Globus pallidus (tissue), 1 donor: ENCODE measurements at regions not wholly inside any gene's neighbourhood (a gene's known extent, or its start where the extent isn't known, plus 50 kb on each side); places are given as distances from the start of the nearest gene placed in this dataset.
"Not testable (repeated sequence)": the region's sequence is repeated elsewhere in the genome, so short reads cannot be mapped to it uniquely, and the experiment has no call there.

ENCODE experiments used
- DNase-seq: peaks from one replicate; pipeline ENCODE4 v3.0.0-alpha.2; 2015; ENCODE audit warnings: low spot score

GRCh38 chr22:22372086-22372485, 127.5 kb downstream of the VPREB1 start:
- no peak for DNase-seq

GRCh38 chr22:22374163-22374562, 129.6 kb downstream of the VPREB1 start:
- no peak for DNase-seq

- DNase-seq, result no peak
These were observed 130.0 kb downstream of the VPREB1 start for GRCh38 chr22:22374579-22374978.

GRCh38 chr22:22375576-22376351, 131.2 kb downstream of the VPREB1 start:
- DNase-seq, result no peak

- DNase-seq, result no peak
These were observed 131.7 kb downstream of the VPREB1 start for GRCh38 chr22:22376352-22376706.

GRCh38 chr22:22376884-22377283, 131.7 kb downstream of the ZNF280B start:
- DNase-seq, result not testable (repeated sequence)

GRCh38 chr22:22377335-22377734, 131.2 kb downstream of the ZNF280B start:
- DNase-seq, result no peak

- no peak for DNase-seq
These were observed 129.8 kb downstream of the ZNF280B start for GRCh38 chr22:22378446-22379415.

- no peak for DNase-seq
These were observed 128.2 kb downstream of the ZNF280B start for GRCh38 chr22:22380098-22381030.

- DNase-seq, result not testable (repeated sequence)
These were observed 127.2 kb downstream of the ZNF280B start for GRCh38 chr22:22381292-22381691.

- no peak for DNase-seq
These were observed 124.3 kb downstream of the ZNF280B start for GRCh38 chr22:22384267-22384666.

- DNase-seq, result no peak
These were observed 123.8 kb downstream of the ZNF280B start for GRCh38 chr22:22384668-22385244.

GRCh38 chr22:22386602-22387385, 121.7 kb downstream of the ZNF280B start:
- no peak for DNase-seq

- no peak for DNase-seq
These were observed 121.2 kb downstream of the ZNF280B start for GRCh38 chr22:22387386-22387736.

GRCh38 chr22:22388090-22388489, 120.5 kb downstream of the ZNF280B start:
- no peak for DNase-seq

- no peak for DNase-seq
These were observed 120.0 kb downstream of the ZNF280B start for GRCh38 chr22:22388494-22388893.

GRCh38 chr22:22389467-22389866, 119.1 kb downstream of the ZNF280B start:
- DNase-seq, result no peak

GRCh38 chr22:22390989-22391388, 117.6 kb downstream of the ZNF280B start:
- no peak for DNase-seq

- DNase-seq, result no peak
These were observed 117.0 kb downstream of the ZNF280B start for GRCh38 chr22:22391543-22391942.

GRCh38 chr22:22392131-22392530, 116.4 kb downstream of the ZNF280B start:
- DNase-seq, result no peak

- no peak for DNase-seq
These were observed 114.0 kb downstream of the ZNF280B start for GRCh38 chr22:22394591-22394990.
